ENCODE measurements at regions not wholly inside any gene's neighbourhood (a gene's known extent, or its start where the extent isn't known, plus 50 kb on each side); places are given as distances from the start of the nearest gene placed in this dataset.

GRCh38 chr6:100184473-100184872, 190.4 kb upstream of the MCHR2 start:
- DNase-seq (ENCODE audit: extremely low read depth in 1 of 2, low read depth in 1 of 2), result no peak

- DNase-seq (ENCODE audit: extremely low read depth in 1 of 2, low read depth in 1 of 2), result no peak
Measured at GRCh38 chr6:100182313-100182712, 188.3 kb upstream of the MCHR2 start.

- DNase-seq (ENCODE audit: extremely low read depth in 1 of 2, low read depth in 1 of 2), result no peak
Measured at GRCh38 chr6:100181309-100181708, 187.3 kb upstream of the MCHR2 start.

GRCh38 chr6:100179576-100179975, 185.6 kb upstream of the MCHR2 start:
- DNase-seq (ENCODE audit: extremely low read depth in 1 of 2, low read depth in 1 of 2), result no peak

- no peak for DNase-seq (ENCODE audit: extremely low read depth in 1 of 2, low read depth in 1 of 2)
Measured at GRCh38 chr6:100177956-100178355, 183.9 kb upstream of the MCHR2 start.

- no peak for DNase-seq (ENCODE audit: extremely low read depth in 1 of 2, low read depth in 1 of 2)
Measured at GRCh38 chr6:100176951-100177710, 183.1 kb upstream of the MCHR2 start.

- no peak for DNase-seq (ENCODE audit: extremely low read depth in 1 of 2, low read depth in 1 of 2)
Measured at GRCh38 chr6:100176311-100176950, 182.4 kb upstream of the MCHR2 start.

- no peak for DNase-seq (ENCODE audit: extremely low read depth in 1 of 2, low read depth in 1 of 2)
Measured at GRCh38 chr6:100175814-100176310, 181.8 kb upstream of the MCHR2 start.

GRCh38 chr6:100173211-100173610, 179.2 kb upstream of the MCHR2 start:
- DNase-seq (ENCODE audit: extremely low read depth in 1 of 2, low read depth in 1 of 2), result no peak

GRCh38 chr6:100172322-100172713, 178.3 kb upstream of the MCHR2 start:
- no peak for DNase-seq (ENCODE audit: extremely low read depth in 1 of 2, low read depth in 1 of 2)

- peak in 1 of 2 donors; percentile 6 for DNase-seq (ENCODE audit: extremely low read depth in 1 of 2, low read depth in 1 of 2)
Measured at GRCh38 chr6:100171533-100172321, 177.7 kb upstream of the MCHR2 start.

- no peak for DNase-seq (ENCODE audit: extremely low read depth in 1 of 2, low read depth in 1 of 2)
Measured at GRCh38 chr6:100168148-100168547, 174.1 kb upstream of the MCHR2 start.

- no peak for DNase-seq (ENCODE audit: extremely low read depth in 1 of 2, low read depth in 1 of 2)
Measured at GRCh38 chr6:100167585-100167984, 173.6 kb upstream of the MCHR2 start.

GRCh38 chr6:100166956-100167355, 172.9 kb upstream of the MCHR2 start:
- no peak for DNase-seq (ENCODE audit: extremely low read depth in 1 of 2, low read depth in 1 of 2)

- DNase-seq (ENCODE audit: extremely low read depth in 1 of 2, low read depth in 1 of 2), result no peak
Measured at GRCh38 chr6:100165442-100165841, 171.4 kb upstream of the MCHR2 start.

- no peak for DNase-seq (ENCODE audit: extremely low read depth in 1 of 2, low read depth in 1 of 2)
Measured at GRCh38 chr6:100163035-100163434, 169.0 kb upstream of the MCHR2 start.

- no peak for DNase-seq (ENCODE audit: extremely low read depth in 1 of 2, low read depth in 1 of 2)
Measured at GRCh38 chr6:100161782-100162365, 167.9 kb upstream of the MCHR2 start.

- DNase-seq (ENCODE audit: extremely low read depth in 1 of 2, low read depth in 1 of 2), result no peak
Measured at GRCh38 chr6:100160930-100161329, 166.9 kb upstream of the MCHR2 start.

GRCh38 chr6:100155141-100155540, 161.1 kb upstream of the MCHR2 start:
- DNase-seq (ENCODE audit: extremely low read depth in 1 of 2, low read depth in 1 of 2), result no peak

- no peak for DNase-seq (ENCODE audit: extremely low read depth in 1 of 2, low read depth in 1 of 2)
Measured at GRCh38 chr6:100153636-100154275, 159.7 kb upstream of the MCHR2 start.

GRCh38 chr6:100152201-100152600, 158.2 kb upstream of the MCHR2 start:
- DNase-seq (ENCODE audit: extremely low read depth in 1 of 2, low read depth in 1 of 2), result no peak
